Kidney (tissue), 13 donors: ENCODE measurements at regions not wholly inside any gene's neighbourhood (a gene's known extent, or its start where the extent isn't known, plus 50 kb on each side); places are given as distances from the start of the nearest gene placed in this dataset.

Source experiments
- DNase-seq, 5 donors: peaks; one replicate each; pipeline ENCODE4 v3.0.0-alpha.2; 2013 to 2020
- FAIRE-seq: peaks from 2 replicates; lab custom pipeline; 2012; peaks lifted over from hg19 to GRCh38; lab: Jason Lieb, UNC
- H3K27ac ChIP-seq, 2 donors: one replicate each; pipeline ENCODE4 v1.7.0; 2013; ENCODE audit warnings: low read depth in 2 of 2, low read length in 2 of 2, inconsistent platforms in 1 of 2
- H3K27me3 ChIP-seq: one replicate; pipeline ENCODE4 v1.7.1; 2013; ENCODE audit warnings: low read length, inconsistent platforms; ENCODE audit not compliant: control insufficient read depth, insufficient read depth
- H3K36me3 ChIP-seq, 3 donors: one replicate each; pipeline versions ENCODE4 v1.7.0 to v1.7.1; 2013; ENCODE audit warnings: low read length in 3 of 3, control low read depth in 1 of 3, inconsistent platforms in 1 of 3; ENCODE audit not compliant: insufficient read depth in 3 of 3, control insufficient read depth in 2 of 3
- H3K4me1 ChIP-seq, 3 donors: one replicate each; pipeline versions ENCODE4 v1.7.0 to v1.7.1; 2013; ENCODE audit warnings: low read length in 3 of 3, inconsistent platforms in 1 of 3, low read depth in 1 of 3; ENCODE audit not compliant: control insufficient read depth in 2 of 3, insufficient read depth in 2 of 3
- H3K4me3 ChIP-seq, 3 donors: one replicate each; pipeline versions ENCODE4 v1.7.0 to v1.8.1; 2013; ENCODE audit warnings: low read length in 3 of 3, control low read depth in 1 of 3, inconsistent platforms in 1 of 3
- H3K9ac ChIP-seq, 3 donors: one replicate each; pipeline versions ENCODE4 v1.7.0 to v1.7.1; 2013; ENCODE audit warnings: low read length in 3 of 3, control low read depth in 1 of 3, inconsistent platforms in 1 of 3
- H3K9me3 ChIP-seq, 3 donors: one replicate each; pipeline versions ENCODE4 v1.7.0 to v1.7.1; 2013; ENCODE audit warnings: low read length in 3 of 3, control low read depth in 1 of 3, inconsistent platforms in 1 of 3; ENCODE audit not compliant: control insufficient read depth in 2 of 3, insufficient read depth in 1 of 3
- CTCF ChIP-seq: IDR thresholded peaks from 3 replicates; pipeline ENCODE4 v1.5.1; 2012; ENCODE audit warnings: mild to moderate bottlenecking, moderate library complexity, borderline replicate concordance; ENCODE audit not compliant: insufficient read depth; ENCODE audit errors: extremely low read depth
- intact Hi-C: fragments of 100-400 bp; cut with DNase I; formaldehyde crosslinking; loops from one replicate; pipeline ENCODE4 v1.11.1; 2022
- donor health status: control.
- donor health status: control.
- donor health status: control.
- donor health status: control.
- donor health status: control.
- donor health status: DM: yes; HTN: yes; CAD: no.
- donor health status: Normal renal cell carcinoma (clear cell type).

GRCh38 chr9:79880626-79881025, 308.9 kb downstream of the TLE4 start:
- FAIRE-seq: no peak
- Histone ChIP-seq H3K4me1 (no peaks in the 10 kb centered on the region), H3K9ac (no peak overlapping the region), H3K27me3 (no peaks in the 10 kb centered on the region), H3K9me3 (no peaks in the 10 kb centered on the region), H3K36me3 (no peaks in the 10 kb centered on the region), H3K27ac (no peak overlapping the region), H3K4me3 (no peak overlapping the region)
- intact Hi-C loops: no loop called here
- DNase-seq: no peak
- no peak for TF ChIP-seq CTCF

GRCh38 chr9:79877943-79878602, 306.3 kb downstream of the TLE4 start:
- intact Hi-C loops: no loop called here

GRCh38 chr9:79868567-79869189, 296.9 kb downstream of the TLE4 start:
- Histone ChIP-seq H3K4me3 (no peak overlapping the region), H3K36me3 (no peaks in the 10 kb centered on the region), H3K4me1 (no peaks in the 10 kb centered on the region), H3K9ac (no peak overlapping the region), H3K9me3 (no peaks in the 10 kb centered on the region), H3K27ac (no peak overlapping the region), H3K27me3 (no peaks in the 10 kb centered on the region)
- TF ChIP-seq CTCF: no peak
- FAIRE-seq (no peak), DNase-seq (no peak)
- intact Hi-C loops: no loop called here

More at GRCh38 chr9:79877943-79878602, 306.3 kb downstream of the TLE4 start:
- Histone ChIP-seq H3K4me1 (no peaks in the 10 kb centered on the region), H3K27me3 (no peaks in the 10 kb centered on the region), H3K9ac (no peak overlapping the region), H3K36me3 (no peaks in the 10 kb centered on the region), H3K4me3 (no peak overlapping the region), H3K9me3 (no peaks in the 10 kb centered on the region), H3K27ac (no peak overlapping the region)
- no peak for TF ChIP-seq CTCF
- FAIRE-seq (no peak), DNase-seq (no peak)
